HepG2 (cell line): ENCODE measurements at regions not wholly inside any gene's neighbourhood (a gene's known extent, or its start where the extent isn't known, plus 50 kb on each side); places are given as distances from the start of the nearest gene placed in this dataset.

Experiments
- ATAC-seq: fragments of 200-7000 bp; cut with Tn5 transposase; 3 replicates; pipeline ENCODE4 v1.9.1; 2020; ENCODE audit warnings: mild to moderate bottlenecking, moderate library complexity
- BruUV-seq: library from RNA; stranded (reverse); fragments of 400-500 nt; replicated peaks from 2 replicates; lab custom pipeline; 2021; lab: Mats Ljungman, UMichigan
- CTCF ChIA-PET: fragments of 300-600 bp; formaldehyde crosslinking; extraction: SDS; loops from one replicate; lab custom pipeline; 2021; ENCODE audit warnings: low total read pairs, inconsistent platforms, low intra/inter-chr PET ratio; lab: Yijun Ruan, JAX
- POLR2A ChIA-PET: fragments of 350-600 bp; sonication (Branson Sonifier 250); formaldehyde crosslinking; loops from one replicate; lab custom pipeline; 2020; ENCODE audit warnings: antibody characterized with exemption, inconsistent platforms; lab: Yijun Ruan, JAX
- DNase-seq: peaks from one replicate; pipeline ENCODE4 v3.0.0-alpha.2; 2015; ENCODE audit warnings: low spot score
- FAIRE-seq: peaks from 3 replicates; lab custom pipeline; 2011; peaks lifted over from hg19 to GRCh38; lab: Jason Lieb, UNC
- H2AFZ ChIP-seq: one replicate; pipeline ENCODE4 v1.6.1; 2011; ENCODE audit warnings: low read length, inconsistent platforms
- H3K27ac ChIP-seq: fragments of 300-600 bp; 3 replicates; pipeline ENCODE4 v1.8.0; 2011; ENCODE audit warnings: mixed run types, mild to moderate bottlenecking, mixed read lengths, low read length, inconsistent platforms; ENCODE audit not compliant: insufficient read depth; ENCODE audit errors: extremely low read length
- H3K27me3 ChIP-seq, 2 experiments: fragments of 200-600 bp in 1 of 2; 2 replicates in 1 of 2; 3 replicates in 1 of 2; pipeline versions ENCODE4 v1.6.0 to v1.8.0; 2011; ENCODE audit warnings: low read length in 2 of 2, mild to moderate bottlenecking in 2 of 2, moderate library complexity in 2 of 2, inconsistent platforms in 1 of 2; ENCODE audit not compliant: insufficient read depth in 2 of 2, control insufficient read depth in 1 of 2
- H3K36me3 ChIP-seq, 2 experiments: fragments of 200-600 bp in 1 of 2; replicated peaks in 1 of 2; 2 replicates in 1 of 2; 3 replicates in 1 of 2; pipeline versions ENCODE4 v1.5.1 to v1.8.0; 2011; ENCODE audit warnings: low read length in 2 of 2, inconsistent platforms in 1 of 2; ENCODE audit not compliant: insufficient read depth in 2 of 2, control insufficient read depth in 1 of 2
- H3K4me1 ChIP-seq: 2 replicates; pipeline ENCODE4 v1.5.1; 2012; ENCODE audit warnings: low read length, inconsistent platforms; ENCODE audit not compliant: insufficient read depth
- H3K4me2 ChIP-seq: 2 replicates; pipeline ENCODE4 v1.6.0; 2011; ENCODE audit warnings: low read depth, low read length, inconsistent platforms
- H3K4me3 ChIP-seq, 3 experiments: fragments of 200-600 bp in 1 of 3; sonication (generic), shearing (Covaris generic) in 1 of 3; replicated peaks in 1 of 3; 2 replicates each; pipeline ENCODE4 v1.5.1; 2011 to 2016; ENCODE audit warnings: low read length in 3 of 3, inconsistent platforms in 2 of 3, low read depth in 2 of 3, mild to moderate bottlenecking in 2 of 3, control low read depth in 1 of 3, mixed read lengths in 1 of 3; ENCODE audit not compliant: insufficient read depth in 1 of 3
- H3K79me2 ChIP-seq: one replicate; pipeline ENCODE4 v1.6.1; 2011; ENCODE audit warnings: low read length, inconsistent platforms; ENCODE audit not compliant: insufficient read depth
- H3K9ac ChIP-seq: 2 replicates; pipeline ENCODE4 v1.6.0; 2011; ENCODE audit warnings: mild to moderate bottlenecking, low read depth, low read length, inconsistent platforms; ENCODE audit not compliant: insufficient read depth
- H3K9me3 ChIP-seq: 2 replicates; pipeline ENCODE4 v1.5.1; 2012; ENCODE audit warnings: mild to moderate bottlenecking, low read length
- H4K20me1 ChIP-seq: 2 replicates; pipeline ENCODE4 v1.6.0; 2011; ENCODE audit warnings: inconsistent platforms, mild to moderate bottlenecking, low read length, moderate library complexity; ENCODE audit not compliant: insufficient read depth
- DMTF1 ChIP-seq: sonication (generic); formaldehyde crosslinking; IDR thresholded peaks from 2 replicates; pipeline ENCODE4 v1.4.0; 2020; ENCODE audit warnings: mild to moderate bottlenecking, missing genetic modification reagents
- GZF1 ChIP-seq: sonication (generic); formaldehyde crosslinking; IDR thresholded peaks from 2 replicates; pipeline ENCODE4 v1.5.1; 2020; ENCODE audit warnings: mild to moderate bottlenecking, missing genetic modification reagents
- KLF9 ChIP-seq: IDR thresholded peaks from 2 replicates; pipeline ENCODE4 v1.6.1; 2016; ENCODE audit warnings: low read depth
- MAZ ChIP-seq, 2 experiments: sonication (generic) in 1 of 2; formaldehyde crosslinking in 1 of 2; IDR thresholded peaks; 2 replicates each; pipeline versions ENCODE4 v1.5.0 to v1.6.1; 2012 to 2020; ENCODE audit warnings: low read depth in 2 of 2, mild to moderate bottlenecking in 2 of 2, borderline replicate concordance in 1 of 2, improper control_type of control experiment in 1 of 2, low read length in 1 of 2, missing genetic modification reagents in 1 of 2, moderate library complexity in 1 of 2
- SMYD3 ChIP-seq: sonication (generic); formaldehyde crosslinking; IDR thresholded peaks from 2 replicates; pipeline ENCODE4 v1.8.1; 2023; ENCODE audit warnings: mild to moderate bottlenecking, missing genetic modification reagents
- ZFP36 ChIP-seq: fragments of 150-350 bp; IDR thresholded peaks from 2 replicates; pipeline ENCODE4 v1.6.1; 2018; ENCODE audit warnings: borderline replicate concordance, low read length, low read depth; ENCODE audit not compliant: partially characterized antibody
- ZNF121 ChIP-seq: sonication (generic); formaldehyde crosslinking; IDR thresholded peaks from 2 replicates; pipeline ENCODE4 v1.5.0; 2020; ENCODE audit warnings: mild to moderate bottlenecking, missing genetic modification reagents
- ZNF20 ChIP-seq: sonication (generic); formaldehyde crosslinking; IDR thresholded peaks from 2 replicates; pipeline ENCODE4 v1.4.0; 2020; ENCODE audit warnings: mild to moderate bottlenecking, moderate library complexity, missing genetic modification reagents
- ZNF709 ChIP-seq: sonication (generic); formaldehyde crosslinking; IDR thresholded peaks from 2 replicates; pipeline ENCODE4 v1.5.0; 2020; ENCODE audit warnings: mild to moderate bottlenecking, missing genetic modification reagents
- ZNF772 ChIP-seq: sonication (generic); formaldehyde crosslinking; IDR thresholded peaks from 2 replicates; pipeline ENCODE4 v1.5.0; 2020; ENCODE audit warnings: mild to moderate bottlenecking, missing genetic modification reagents
- WGBS: methylation state at CpG from one replicate; pipeline ENCODE4 v1.1.6; 2017; ENCODE audit warnings: low lambda C conversion rate; 5-methylcytosine and 5-hydroxymethylcytosine counted together
- in situ Hi-C: cut with HindIII; loops from 2 replicates; pipeline ENCODE4 v1.10.0; 2017; ENCODE audit warnings: low pct_unique_long_range_greater_than_20kb; ENCODE audit not compliant: extremely low pct_ligation_motif_present
- intact Hi-C: fragments of 100-400 bp; cut with micrococcal nuclease; formaldehyde crosslinking; loops from one replicate; pipeline ENCODE4 v1.10.0; 2022; ENCODE audit not compliant: unreplicated experiment
- TF ChIP-seq, protein P1 (sequence below): sonication (generic); formaldehyde crosslinking; IDR thresholded peaks from 2 replicates; pipeline ENCODE4 v1.5.0; 2020; ENCODE audit warnings: mild to moderate bottlenecking, missing genetic modification reagents

- 6% methylated on average over 3 of the region's 3 CpGs for WGBS
- Histone ChIP-seq H3K79me2 (no peaks in the 10 kb centered on the region), H3K9ac (no peak overlapping the region), H3K36me3 (no peaks in the 10 kb centered on the region), H3K27me3 (peaks cover 0 to 14% of the 10 kb centered on the region in 2 experiments; a peak in 1 of 5 replicates), H2AFZ (no peak overlapping the region), H3K4me3 (no peak overlapping the region), H3K4me1 (no peaks in the 10 kb centered on the region), H3K9me3 (no peaks in the 10 kb centered on the region), H3K27ac (no peak overlapping the region), H4K20me1 (no peaks in the 10 kb centered on the region), H3K4me2 (no peak overlapping the region)
- ATAC-seq (no peak), FAIRE-seq (no peak), DNase-seq (no peak)
- ChIA-PET CTCF (no interaction called here), POLR2A (no interaction called here)
- intact Hi-C loops, result no loop called here
- no peak for TF ChIP-seq KLF9 (CRISPR knock-in tag)
- no peak for TF ChIP-seq MAZ (IDR thresholded peaks at IDR 0.05; ENCODE audit: borderline replicate concordance, low read depth, low read length)
- no peak for TF ChIP-seq MAZ (CRISPR knock-in tag; IDR thresholded peaks at IDR 0.05; ENCODE audit: low read depth)
- TF ChIP-seq, protein P1, sequence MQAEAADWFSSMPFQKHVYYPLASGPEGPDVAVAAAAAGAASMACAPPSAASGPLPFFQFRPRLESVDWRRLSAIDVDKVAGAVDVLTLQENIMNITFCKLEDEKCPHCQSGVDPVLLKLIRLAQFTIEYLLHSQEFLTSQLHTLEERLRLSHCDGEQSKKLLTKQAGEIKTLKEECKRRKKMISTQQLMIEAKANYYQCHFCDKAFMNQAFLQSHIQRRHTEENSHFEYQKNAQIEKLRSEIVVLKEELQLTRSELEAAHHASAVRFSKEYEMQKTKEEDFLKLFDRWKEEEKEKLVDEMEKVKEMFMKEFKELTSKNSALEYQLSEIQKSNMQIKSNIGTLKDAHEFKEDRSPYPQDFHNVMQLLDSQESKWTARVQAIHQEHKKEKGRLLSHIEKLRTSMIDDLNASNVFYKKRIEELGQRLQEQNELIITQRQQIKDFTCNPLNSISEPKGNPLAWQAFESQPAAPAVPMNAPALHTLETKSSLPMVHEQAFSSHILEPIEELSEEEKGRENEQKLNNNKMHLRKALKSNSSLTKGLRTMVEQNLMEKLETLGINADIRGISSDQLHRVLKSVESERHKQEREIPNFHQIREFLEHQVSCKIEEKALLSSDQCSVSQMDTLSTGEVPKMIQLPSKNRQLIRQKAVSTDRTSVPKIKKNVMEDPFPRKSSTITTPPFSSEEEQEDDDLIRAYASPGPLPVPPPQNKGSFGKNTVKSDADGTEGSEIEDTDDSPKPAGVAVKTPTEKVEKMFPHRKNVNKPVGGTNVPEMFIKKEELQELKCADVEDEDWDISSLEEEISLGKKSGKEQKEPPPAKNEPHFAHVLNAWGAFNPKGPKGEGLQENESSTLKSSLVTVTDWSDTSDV (CRISPR knock-in tag), result no peak
- TF ChIP-seq ZNF709 (CRISPR knock-in tag), result no peak
- TF ChIP-seq ZNF772, result no peak
- TF ChIP-seq ZNF20 (CRISPR knock-in tag), result no peak
- TF ChIP-seq SMYD3 (CRISPR knock-in tag), result no peak
- TF ChIP-seq GZF1, result no peak
- no peak for TF ChIP-seq ZNF121 (CRISPR knock-in tag)
- no peak for TF ChIP-seq DMTF1 (CRISPR knock-in tag)
- no peak for TF ChIP-seq ZFP36
- in situ Hi-C loops, result no loop called here
- BruUV-seq, result no TSS peak
Measured at GRCh38 chr16:49027420-49027819, 254.2 kb downstream of the CBLN1 start.
